RWPE2 (cell line): ENCODE measurements at regions not wholly inside any gene's neighbourhood (a gene's known extent, or its start where the extent isn't known, plus 50 kb on each side); places are given as distances from the start of the nearest gene placed in this dataset.

Source experiments
- ATAC-seq: fragments of 200-7000 bp; cut with Tn5 transposase; 3 replicates; pipeline ENCODE4 v1.9.1; 2021; ENCODE audit warnings: low read depth
- DNase-seq: peaks from one replicate; pipeline ENCODE4 v3.0.0-alpha.2; 2020; ENCODE audit warnings: low spot score
- H3K27ac ChIP-seq: fragments of 450-650 bp; 2 replicates; pipeline ENCODE4 v1.5.1; 2017; ENCODE audit warnings: mild to moderate bottlenecking; ENCODE audit not compliant: poor library complexity, severe bottlenecking
- H3K27me3 ChIP-seq: fragments of 250-450 bp; sonication (Bioruptor Pico); 2 replicates; pipeline ENCODE4 v1.5.1; 2021; ENCODE audit warnings: mild to moderate bottlenecking, moderate library complexity; ENCODE audit not compliant: insufficient read depth, poor library complexity, severe bottlenecking
- H3K36me3 ChIP-seq: fragments of 250-450 bp; sonication (Bioruptor Pico); 2 replicates; pipeline ENCODE4 v1.5.1; 2020; ENCODE audit warnings: low read depth, mild to moderate bottlenecking, moderate library complexity
- H3K4me1 ChIP-seq: fragments of 250-450 bp; sonication (Bioruptor Pico); 2 replicates; pipeline ENCODE4 v1.5.1; 2021; ENCODE audit warnings: mild to moderate bottlenecking, moderate library complexity; ENCODE audit not compliant: insufficient read depth, poor library complexity, severe bottlenecking
- H3K4me3 ChIP-seq: fragments of 250-450 bp; sonication (Bioruptor Pico); 2 replicates; pipeline ENCODE4 v1.5.1; 2021; ENCODE audit warnings: mild to moderate bottlenecking, moderate library complexity; ENCODE audit not compliant: severe bottlenecking
- H3K9me3 ChIP-seq: fragments of 250-450 bp; sonication (Bioruptor Pico); 2 replicates; pipeline ENCODE4 v1.5.1; 2021; ENCODE audit warnings: mild to moderate bottlenecking, moderate library complexity; ENCODE audit not compliant: severe bottlenecking
- TF ChIP-seq, protein P1 (sequence below): fragments of 450-650 bp; IDR thresholded peaks from one replicate; pipeline ENCODE4 v1.5.1; 2017; ENCODE audit warnings: mild to moderate bottlenecking, moderate library complexity; ENCODE audit not compliant: poor library complexity, severe bottlenecking

- no peaks in the 10 kb centered on the region for H3K9me3 ChIP-seq
- DNase-seq = peak; percentile 93
- no peaks in the 10 kb centered on the region for H3K27me3 ChIP-seq
- H3K4me3 ChIP-seq = no peak overlapping the region
- TF ChIP-seq, protein P1, sequence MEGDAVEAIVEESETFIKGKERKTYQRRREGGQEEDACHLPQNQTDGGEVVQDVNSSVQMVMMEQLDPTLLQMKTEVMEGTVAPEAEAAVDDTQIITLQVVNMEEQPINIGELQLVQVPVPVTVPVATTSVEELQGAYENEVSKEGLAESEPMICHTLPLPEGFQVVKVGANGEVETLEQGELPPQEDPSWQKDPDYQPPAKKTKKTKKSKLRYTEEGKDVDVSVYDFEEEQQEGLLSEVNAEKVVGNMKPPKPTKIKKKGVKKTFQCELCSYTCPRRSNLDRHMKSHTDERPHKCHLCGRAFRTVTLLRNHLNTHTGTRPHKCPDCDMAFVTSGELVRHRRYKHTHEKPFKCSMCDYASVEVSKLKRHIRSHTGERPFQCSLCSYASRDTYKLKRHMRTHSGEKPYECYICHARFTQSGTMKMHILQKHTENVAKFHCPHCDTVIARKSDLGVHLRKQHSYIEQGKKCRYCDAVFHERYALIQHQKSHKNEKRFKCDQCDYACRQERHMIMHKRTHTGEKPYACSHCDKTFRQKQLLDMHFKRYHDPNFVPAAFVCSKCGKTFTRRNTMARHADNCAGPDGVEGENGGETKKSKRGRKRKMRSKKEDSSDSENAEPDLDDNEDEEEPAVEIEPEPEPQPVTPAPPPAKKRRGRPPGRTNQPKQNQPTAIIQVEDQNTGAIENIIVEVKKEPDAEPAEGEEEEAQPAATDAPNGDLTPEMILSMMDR = no peak
- H3K27ac ChIP-seq = peak overlapping the region; percentile 86
- no peaks in the 10 kb centered on the region for H3K36me3 ChIP-seq
- H3K4me1 ChIP-seq = peaks cover 28% of the 10 kb centered on the region
- ATAC-seq = peak; percentile 99
Observed at GRCh38 chr4:60611762-60612496, 588.2 kb upstream of the ADGRL3 start.

- no peaks in the 10 kb centered on the region for H3K27me3 ChIP-seq
- H3K4me1 ChIP-seq = peaks cover 6% of the 10 kb centered on the region
- no peak overlapping the region for H3K27ac ChIP-seq
- no peak for DNase-seq
- no peak for ATAC-seq
- H3K9me3 ChIP-seq = no peaks in the 10 kb centered on the region
- TF ChIP-seq, protein P1 = no peak
- no peak overlapping the region for H3K4me3 ChIP-seq
- H3K36me3 ChIP-seq = no peaks in the 10 kb centered on the region
Observed at GRCh38 chr4:60617731-60618130, 582.4 kb upstream of the ADGRL3 start.

DNA sequence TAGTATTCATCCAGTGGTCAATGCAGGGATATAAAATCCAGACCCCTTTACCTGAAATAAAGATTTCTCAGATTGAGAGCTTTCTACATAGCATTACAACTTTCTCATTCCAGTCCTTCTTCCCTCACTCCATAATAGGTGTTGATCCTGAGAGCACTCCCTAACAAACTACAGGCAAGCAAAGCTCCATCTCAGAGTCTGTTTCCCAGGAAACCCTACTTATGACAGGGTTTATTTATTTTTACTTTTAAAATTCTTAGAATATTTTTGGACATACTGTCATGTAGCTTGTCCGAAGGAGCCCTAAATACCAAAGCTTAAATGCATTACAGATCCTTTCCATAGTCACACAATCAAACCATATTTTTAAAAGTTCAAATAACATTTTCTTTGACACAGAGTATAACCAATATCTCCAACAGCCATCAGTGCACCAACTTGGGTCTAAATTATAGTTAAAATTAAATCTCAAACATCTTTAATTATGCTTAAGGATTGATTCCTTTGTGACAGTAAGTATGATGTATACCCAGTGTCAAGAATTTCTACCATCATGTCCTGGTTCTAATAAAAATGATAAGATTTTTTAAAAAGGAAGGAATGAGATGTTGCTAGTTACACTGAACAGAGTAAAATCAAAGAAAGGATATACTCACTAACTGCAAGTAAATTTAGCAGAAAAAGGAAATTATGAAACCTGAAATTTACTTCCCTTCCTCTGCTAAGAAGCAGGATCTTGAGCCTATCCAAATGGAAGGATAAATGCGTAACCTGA, 580.4 kb upstream of the ADGRL3 start:
- no peaks in the 10 kb centered on the region for H3K27me3 ChIP-seq
- ATAC-seq = no peak
- H3K36me3 ChIP-seq = no peaks in the 10 kb centered on the region
- no peak overlapping the region for H3K4me3 ChIP-seq
- H3K27ac ChIP-seq = no peak overlapping the region
- H3K9me3 ChIP-seq = no peaks in the 10 kb centered on the region
- DNase-seq = no peak
- TF ChIP-seq, protein P1 = no peak
- H3K4me1 ChIP-seq = no peaks in the 10 kb centered on the region

DNA sequence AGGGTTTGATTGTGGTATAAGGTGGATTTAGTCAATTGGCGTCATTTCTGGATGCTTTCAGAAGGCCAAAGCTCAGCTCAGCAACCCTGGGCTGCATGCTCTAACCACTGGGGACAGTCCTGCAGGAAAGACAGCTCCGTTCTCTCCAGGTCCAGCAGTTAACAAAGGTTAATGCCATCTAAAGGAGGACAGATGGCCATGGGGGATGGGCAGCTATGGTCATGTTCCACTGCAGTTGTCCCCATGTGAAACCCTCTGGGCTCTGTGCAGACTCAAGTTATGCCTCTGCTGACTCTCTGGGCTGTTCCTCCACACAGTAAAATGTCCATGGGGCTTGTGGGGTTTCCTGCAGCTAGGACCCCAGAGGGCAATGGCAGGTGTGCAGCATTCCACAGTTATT, 562.1 kb upstream of the ADGRL3 start:
- no peaks in the 10 kb centered on the region for H3K9me3 ChIP-seq
- no peak overlapping the region for H3K27ac ChIP-seq
- H3K27me3 ChIP-seq = no peaks in the 10 kb centered on the region
- no peaks in the 10 kb centered on the region for H3K4me1 ChIP-seq
- no peaks in the 10 kb centered on the region for H3K36me3 ChIP-seq
- DNase-seq (no peak), ATAC-seq (no peak)
- H3K4me3 ChIP-seq = no peak overlapping the region
- TF ChIP-seq, protein P1 = no peak

DNA sequence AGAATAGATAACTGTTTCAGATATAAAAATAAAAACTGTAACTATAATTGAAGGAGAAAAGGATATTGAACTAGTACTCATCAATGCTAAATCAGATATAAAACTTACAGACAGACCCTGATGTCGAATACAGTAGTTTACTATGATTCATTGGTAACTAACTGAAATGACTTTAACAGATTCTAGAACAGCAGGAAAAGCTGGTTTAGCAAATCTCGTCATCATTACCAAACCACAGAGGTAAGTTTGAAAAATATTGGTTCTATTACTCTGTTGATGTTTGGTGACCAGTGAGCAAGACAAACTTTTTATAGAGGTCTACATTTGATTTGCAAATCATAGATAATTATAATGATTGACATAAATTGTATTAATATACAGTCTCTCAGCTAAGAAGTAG, 551.4 kb upstream of the ADGRL3 start:
- H3K4me1 ChIP-seq = no peaks in the 10 kb centered on the region
- no peak overlapping the region for H3K4me3 ChIP-seq
- no peaks in the 10 kb centered on the region for H3K27me3 ChIP-seq
- H3K36me3 ChIP-seq = no peaks in the 10 kb centered on the region
- no peak overlapping the region for H3K27ac ChIP-seq
- ATAC-seq (no peak), DNase-seq (no peak)
- H3K9me3 ChIP-seq = no peaks in the 10 kb centered on the region
- TF ChIP-seq, protein P1 = no peak
